HEK293 (cell line): ENCODE measurements at regions not wholly inside any gene's neighbourhood (a gene's known extent, or its start where the extent isn't known, plus 50 kb on each side); places are given as distances from the start of the nearest gene placed in this dataset.
A peak's percentile ranks its signal among the peaks of the same experiment; 100 is the strongest.

Source experiments
- GLI4 ChIP-seq: fragments of 450-650 bp; formaldehyde crosslinking; IDR thresholded peaks from 2 replicates; pipeline ENCODE4 v1.5.1; 2016; ENCODE audit warnings: missing biosample characterization, missing genetic modification characterization
- KLF8 ChIP-seq: fragments of 450-650 bp; formaldehyde crosslinking; IDR thresholded peaks from 2 replicates; pipeline ENCODE4 v1.5.1; 2016; ENCODE audit warnings: missing biosample characterization, missing genetic modification characterization
- MEIS1 ChIP-seq: sonication (generic); formaldehyde crosslinking; IDR thresholded peaks from 2 replicates; pipeline ENCODE4 v1.8.1; 2022; ENCODE audit warnings: missing genetic modification reagents, mild to moderate bottlenecking, borderline replicate concordance
- ZFP69B ChIP-seq: fragments of 450-650 bp; formaldehyde crosslinking; IDR thresholded peaks from 2 replicates; pipeline ENCODE4 v1.5.1; 2016; ENCODE audit warnings: missing biosample characterization, missing genetic modification characterization
- ZNF148 ChIP-seq: fragments of 450-650 bp; formaldehyde crosslinking; IDR thresholded peaks from 2 replicates; pipeline ENCODE4 v1.5.0; 2017; ENCODE audit warnings: missing biosample characterization, missing genetic modification characterization, borderline replicate concordance
- ZNF155 ChIP-seq: fragments of 450-650 bp; formaldehyde crosslinking; IDR thresholded peaks from 2 replicates; pipeline ENCODE4 v1.5.1; 2016; ENCODE audit warnings: missing biosample characterization, missing genetic modification characterization
- ZNF18 ChIP-seq: fragments of 450-650 bp; formaldehyde crosslinking; IDR thresholded peaks from 2 replicates; pipeline ENCODE4 v1.5.1; 2016; ENCODE audit warnings: missing biosample characterization, missing genetic modification characterization
- ZNF23 ChIP-seq: fragments of 450-650 bp; formaldehyde crosslinking; IDR thresholded peaks from 2 replicates; pipeline ENCODE4 v1.5.1; 2016; ENCODE audit warnings: missing biosample characterization, missing genetic modification characterization, borderline replicate concordance
- ZNF266 ChIP-seq: fragments of 450-650 bp; formaldehyde crosslinking; IDR thresholded peaks from 2 replicates; pipeline ENCODE4 v1.5.1; 2016; ENCODE audit warnings: missing biosample characterization, missing genetic modification characterization, low read depth
- ZNF280C ChIP-seq: fragments of 450-650 bp; formaldehyde crosslinking; IDR thresholded peaks from 2 replicates; pipeline ENCODE4 v1.5.1; 2016; ENCODE audit warnings: missing biosample characterization, missing genetic modification characterization
- ZNF280D ChIP-seq: fragments of 450-650 bp; formaldehyde crosslinking; IDR thresholded peaks from 2 replicates; pipeline ENCODE4 v1.5.1; 2016; ENCODE audit warnings: missing biosample characterization, missing genetic modification characterization
- ZNF398 ChIP-seq: fragments of 450-650 bp; formaldehyde crosslinking; IDR thresholded peaks from 2 replicates; pipeline ENCODE4 v1.5.1; 2017; ENCODE audit warnings: missing biosample characterization, missing genetic modification characterization
- ZNF48 ChIP-seq: fragments of 450-650 bp; formaldehyde crosslinking; IDR thresholded peaks from 2 replicates; pipeline ENCODE4 v1.5.1; 2016; ENCODE audit warnings: missing biosample characterization, missing genetic modification characterization
- ZNF510 ChIP-seq: fragments of 450-650 bp; formaldehyde crosslinking; IDR thresholded peaks from 2 replicates; pipeline ENCODE4 v1.5.1; 2018; ENCODE audit warnings: mild to moderate bottlenecking, missing genetic modification characterization, missing biosample characterization; ENCODE audit not compliant: insufficient replicate concordance
- ZNF529 ChIP-seq: fragments of 450-650 bp; formaldehyde crosslinking; IDR thresholded peaks from 2 replicates; pipeline ENCODE4 v1.5.1; 2017; ENCODE audit warnings: missing genetic modification characterization, missing biosample characterization; ENCODE audit not compliant: insufficient replicate concordance
- ZNF544 ChIP-seq: fragments of 450-650 bp; formaldehyde crosslinking; IDR thresholded peaks from 2 replicates; pipeline ENCODE4 v1.5.0; 2017; ENCODE audit warnings: missing biosample characterization, missing genetic modification characterization
- ZNF549 ChIP-seq: fragments of 450-650 bp; IDR thresholded peaks from 2 replicates; pipeline ENCODE4 v1.5.1; 2018; ENCODE audit warnings: missing biosample characterization, missing genetic modification characterization, mild to moderate bottlenecking, inconsistent platforms, moderate library complexity
- ZNF560 ChIP-seq: fragments of 450-650 bp; formaldehyde crosslinking; IDR thresholded peaks from 2 replicates; pipeline ENCODE4 v1.5.1; 2017; ENCODE audit warnings: missing biosample characterization, missing genetic modification characterization, borderline replicate concordance
- ZNF626 ChIP-seq: fragments of 450-650 bp; sonication (Bioruptor Pico); formaldehyde crosslinking; IDR thresholded peaks from 2 replicates; pipeline ENCODE4 v1.5.1; 2018; ENCODE audit warnings: missing biosample characterization, missing genetic modification characterization, inconsistent platforms
- ZNF645 ChIP-seq: fragments of 450-650 bp; formaldehyde crosslinking; IDR thresholded peaks from 2 replicates; pipeline ENCODE4; 2016; ENCODE audit warnings: missing biosample characterization, missing genetic modification characterization
- ZNF792 ChIP-seq: fragments of 450-650 bp; formaldehyde crosslinking; IDR thresholded peaks from 2 replicates; pipeline ENCODE4 v1.5.1; 2016; ENCODE audit warnings: missing biosample characterization, missing genetic modification characterization

- no peak for TF ChIP-seq ZNF23 (tag by site-specific recombination)
- TF ChIP-seq ZFP69B (tag by site-specific recombination): no peak
- TF ChIP-seq ZNF398: no peak
- no peak for TF ChIP-seq ZNF529 (tag by site-specific recombination)
- TF ChIP-seq ZNF510 (tag by site-specific recombination): no peak
- no peak for TF ChIP-seq ZNF560 (tag by site-specific recombination)
- TF ChIP-seq ZNF792: no peak
- TF ChIP-seq KLF8 (tag by site-specific recombination): peak; percentile 54; the same call in 1 of the 2 replicates
- TF ChIP-seq ZNF645 (tag by site-specific recombination): no peak
- TF ChIP-seq ZNF280C (tag by site-specific recombination): no peak
- no peak for TF ChIP-seq ZNF544 (tag by site-specific recombination)
- no peak for TF ChIP-seq ZNF48 (tag by site-specific recombination)
- no peak for TF ChIP-seq MEIS1
- TF ChIP-seq ZNF266 (tag by site-specific recombination): no peak
- no peak for TF ChIP-seq ZNF549 (tag by site-specific recombination)
- TF ChIP-seq GLI4: no peak
- no peak for TF ChIP-seq ZNF280D (tag by site-specific recombination)
- TF ChIP-seq ZNF155 (tag by site-specific recombination): no peak
- TF ChIP-seq ZNF18 (tag by site-specific recombination): no peak
- no peak for TF ChIP-seq ZNF148 (tag by site-specific recombination)
- no peak for TF ChIP-seq ZNF626
Observed at GRCh38 chr17:56699186-56699894, 105.8 kb downstream of the NOG start (continued).
